Mucosa of descending colon (tissue), 3 donors: ENCODE measurements at regions not wholly inside any gene's neighbourhood (a gene's known extent, or its start where the extent isn't known, plus 50 kb on each side); places are given as distances from the start of the nearest gene placed in this dataset.

Source experiments
- ATAC-seq: fragments of 200-7000 bp; cut with Tn5 transposase; one replicate; pipeline ENCODE4 v1.9.1; 2020; ENCODE audit warnings: mild to moderate bottlenecking, moderate library complexity
- DNase-seq, 3 donors: peaks; one replicate each; pipeline ENCODE4 v3.0.0-alpha.2; 2020
- H3K36me3 ChIP-seq: fragments of 200-600 bp; one replicate; pipeline ENCODE4 v1.8.0; 2021; ENCODE audit warnings: low read depth, mild to moderate bottlenecking
- H3K4me1 ChIP-seq: fragments of 200-600 bp; one replicate; pipeline ENCODE4 v1.8.0; 2021; ENCODE audit warnings: low read depth, mild to moderate bottlenecking
- H3K4me3 ChIP-seq: fragments of 200-600 bp; one replicate; pipeline ENCODE4 v1.8.0; 2021; ENCODE audit warnings: mild to moderate bottlenecking
- H3K9me3 ChIP-seq: fragments of 200-600 bp; one replicate; pipeline ENCODE4 v1.8.0; 2021; ENCODE audit warnings: mild to moderate bottlenecking
- CTCF ChIP-seq: fragments of 200-600 bp; IDR thresholded peaks from one replicate; pipeline ENCODE4 v1.8.0; 2022; ENCODE audit warnings: antibody characterized with exemption, mild to moderate bottlenecking
- intact Hi-C, 2 donors: fragments of 100-400 bp; cut with DNase I in 1 of 2; cut with micrococcal nuclease in 1 of 2; formaldehyde crosslinking; loops; one replicate each; pipeline versions ENCODE4 v1.11.0 to v1.11.1; 2022; cut with DNase I, micrococcal nuclease
- donor health status: DM: no; HTN: no; CAD: no; lungs with moderate emphysema.
- donor health status: DM: no; HTN: no; CAD: no.
- donor health status: DM: no; HTN: yes; CAD: no.

GRCh38 chr10:117934477-117934876 lies 112.3 kb downstream of the RAB11FIP2 start:
- ATAC-seq (no peak), DNase-seq (no peak)
- Histone ChIP-seq H3K4me1 (no peaks in the 10 kb centered on the region), H3K4me3 (no peak overlapping the region), H3K36me3 (no peaks in the 10 kb centered on the region), H3K9me3 (no peaks in the 10 kb centered on the region)
- TF ChIP-seq CTCF, result no peak
- intact Hi-C loops, result no loop called here

- ATAC-seq (peak; percentile 64), DNase-seq (peak in 1 of 3 donors; percentile 4)
- Histone ChIP-seq H3K36me3 (no peaks in the 10 kb centered on the region), H3K9me3 (no peaks in the 10 kb centered on the region), H3K4me1 (no peaks in the 10 kb centered on the region), H3K4me3 (no peak overlapping the region)
- TF ChIP-seq CTCF, result no peak
- intact Hi-C loops, result no loop called here
Observed at GRCh38 chr10:117936141-117936540, 110.6 kb downstream of the RAB11FIP2 start.

- Histone ChIP-seq H3K36me3 (no peaks in the 10 kb centered on the region), H3K9me3 (no peaks in the 10 kb centered on the region), H3K4me1 (no peaks in the 10 kb centered on the region), H3K4me3 (no peak overlapping the region)
- intact Hi-C loops, result no loop called here
- ATAC-seq, result no peak
- TF ChIP-seq CTCF, result no peak
- no peak for DNase-seq
Observed at GRCh38 chr10:117936566-117936965, 110.2 kb downstream of the RAB11FIP2 start.

- no peak for TF ChIP-seq CTCF
- Histone ChIP-seq H3K4me3 (no peak overlapping the region), H3K36me3 (no peaks in the 10 kb centered on the region), H3K9me3 (no peaks in the 10 kb centered on the region), H3K4me1 (no peaks in the 10 kb centered on the region)
- no peak for ATAC-seq
- no peak for DNase-seq
- intact Hi-C loops, result no loop called here
Observed at GRCh38 chr10:117936976-117937375, 109.8 kb downstream of the RAB11FIP2 start.

- H3K9me3 ChIP-seq, result no peaks in the 10 kb centered on the region
- DNase-seq (no peak), ATAC-seq (no peak)
- H3K36me3 ChIP-seq, result no peaks in the 10 kb centered on the region
- intact Hi-C loops, result no loop called here
- TF ChIP-seq CTCF, result no peak
- H3K4me1 ChIP-seq, result no peaks in the 10 kb centered on the region
- no peak overlapping the region for H3K4me3 ChIP-seq
Observed at GRCh38 chr10:117938104-117938503, 108.6 kb downstream of the RAB11FIP2 start.

GRCh38 chr10:117942226-117942625 lies 104.5 kb downstream of the RAB11FIP2 start:
- intact Hi-C loops, result no loop called here
- TF ChIP-seq CTCF, result no peak
- ATAC-seq, result no peak
- Histone ChIP-seq H3K36me3 (no peaks in the 10 kb centered on the region), H3K4me1 (no peaks in the 10 kb centered on the region), H3K4me3 (no peak overlapping the region), H3K9me3 (no peaks in the 10 kb centered on the region)
- DNase-seq, result no peak
